GM12891 (cell line): ENCODE measurements at regions not wholly inside any gene's neighbourhood (a gene's known extent, or its start where the extent isn't known, plus 50 kb on each side); places are given as distances from the start of the nearest gene placed in this dataset.
"Not testable (repeated sequence)": the region's sequence is repeated elsewhere in the genome, so short reads cannot be mapped to it uniquely, and the experiment has no call there.

Experiments
- DNase-seq: peaks from one replicate; pipeline ENCODE4 v3.0.0; 2011; ENCODE audit warnings: low spot score; ENCODE audit not compliant: insufficient read length
- FAIRE-seq: peaks from 2 replicates; lab custom pipeline; 2011; peaks lifted over from hg19 to GRCh38; lab: Jason Lieb, UNC
- PAX5 ChIP-seq: IDR thresholded peaks from 2 replicates; pipeline ENCODE4 v1.6.1; 2011; ENCODE audit warnings: low read length, moderate library complexity, mild to moderate bottlenecking; ENCODE audit not compliant: insufficient read depth, severe bottlenecking
- POLR2A ChIP-seq: IDR thresholded peaks from 2 replicates; pipeline ENCODE4 v1.6.1; 2011; ENCODE audit warnings: low read depth, low read length, control low read depth
- POLR2AphosphoS5 ChIP-seq: IDR thresholded peaks from 2 replicates; pipeline ENCODE4 v1.6.1; 2011; ENCODE audit warnings: low read depth, low read length, control low read depth
- POU2F2 ChIP-seq: IDR thresholded peaks from 2 replicates; pipeline ENCODE4 v1.6.1; 2011; ENCODE audit warnings: low read depth, mild to moderate bottlenecking, control low read depth, low read length, moderate library complexity
- SPI1 ChIP-seq: IDR thresholded peaks from 2 replicates; pipeline ENCODE4 v1.6.1; 2011; ENCODE audit warnings: low read depth, low read length, control low read depth
- TAF1 ChIP-seq: IDR thresholded peaks from 2 replicates; pipeline ENCODE4 v1.6.1; 2011; ENCODE audit warnings: low read depth, low read length, control low read depth

DNA sequence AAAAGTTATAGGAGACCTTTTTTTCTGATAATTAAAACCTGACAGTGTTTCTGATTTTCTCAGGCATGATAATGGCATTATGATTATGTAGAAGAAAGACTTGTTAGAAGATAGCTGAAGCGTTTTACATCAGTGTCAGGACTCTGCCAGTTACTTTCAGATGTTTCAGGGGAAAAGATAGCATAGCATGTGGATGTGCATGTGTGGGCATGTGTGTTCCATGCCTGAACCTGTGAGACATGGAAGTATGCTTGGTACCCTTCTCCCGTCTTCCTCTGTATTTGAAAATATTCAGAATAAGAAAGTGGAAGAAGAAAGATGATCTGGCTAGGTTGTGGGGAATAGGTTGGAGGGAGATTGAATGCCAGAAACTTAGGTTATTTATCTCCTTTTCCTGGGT lies 113.1 kb upstream of the PCAT7 start:
- DNase-seq (no peak), FAIRE-seq (no peak)
- TF ChIP-seq POLR2AphosphoS5 (no peak), PAX5 (no peak), SPI1 (no peak), POLR2A (no peak), POU2F2 (no peak), TAF1 (no peak)

DNA sequence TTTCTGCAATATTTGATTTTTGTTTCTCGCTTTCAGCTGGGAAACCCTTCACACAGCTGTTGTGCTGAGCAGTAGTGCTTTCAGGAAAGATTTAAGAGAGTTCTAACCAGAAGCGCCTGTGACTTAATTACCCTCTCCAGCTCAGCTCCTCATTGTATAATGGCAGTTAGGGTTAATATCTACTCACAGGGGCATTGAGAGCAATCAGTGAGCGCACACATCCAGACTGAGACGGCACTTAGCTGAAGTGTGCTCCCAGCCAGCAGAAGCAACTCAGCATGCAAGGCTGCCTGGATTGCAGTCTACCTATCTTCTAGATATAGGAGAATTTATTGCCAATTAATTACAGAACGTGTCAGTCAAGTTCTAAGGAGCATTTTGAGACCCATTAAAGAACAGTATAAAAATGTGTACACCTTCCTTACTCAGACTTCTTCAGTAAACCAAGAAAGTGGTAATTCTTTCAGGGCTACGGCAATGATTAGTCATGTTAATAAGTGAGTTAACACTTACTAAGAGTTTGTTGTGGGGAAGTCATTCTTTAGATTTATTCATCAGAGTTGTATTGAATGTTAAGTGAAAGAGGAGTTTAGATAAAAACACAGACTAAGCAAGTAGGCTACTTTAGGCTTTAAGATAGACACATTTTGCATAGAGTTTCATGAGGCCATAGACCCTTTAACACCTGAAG lies 111.7 kb upstream of the PCAT7 start:
- TF ChIP-seq PAX5 (no peak), POLR2AphosphoS5 (no peak), TAF1 (no peak), POLR2A (no peak), SPI1 (no peak), POU2F2 (no peak)
- DNase-seq: no peak

DNA sequence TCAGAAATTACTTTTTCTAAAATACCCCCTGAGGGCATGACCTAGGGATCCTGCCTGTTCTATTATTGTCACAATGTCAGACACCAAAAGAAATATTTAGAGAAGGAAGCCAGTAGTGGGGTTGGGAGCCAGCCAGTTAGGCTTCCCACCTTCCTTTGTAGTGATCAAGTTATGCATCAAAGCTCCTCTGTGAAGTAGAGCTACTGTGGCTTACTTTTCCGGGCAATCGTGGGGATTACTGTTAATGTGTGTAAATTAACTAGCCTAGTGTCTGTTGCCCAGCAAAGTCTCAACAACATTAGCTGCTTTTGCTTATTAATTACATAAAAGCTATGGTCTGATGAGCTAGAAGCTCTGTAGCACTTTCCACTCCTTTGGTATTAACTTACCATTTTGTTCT lies 109.0 kb upstream of the PCAT7 start:
- FAIRE-seq: no peak
- TF ChIP-seq TAF1 (no peak), SPI1 (no peak), POU2F2 (no peak), POLR2A (no peak), POLR2AphosphoS5 (no peak), PAX5 (no peak)
- no peak for DNase-seq

More for the DNA sequence above, 111.7 kb upstream of the PCAT7 start:
- FAIRE-seq: no peak

DNA sequence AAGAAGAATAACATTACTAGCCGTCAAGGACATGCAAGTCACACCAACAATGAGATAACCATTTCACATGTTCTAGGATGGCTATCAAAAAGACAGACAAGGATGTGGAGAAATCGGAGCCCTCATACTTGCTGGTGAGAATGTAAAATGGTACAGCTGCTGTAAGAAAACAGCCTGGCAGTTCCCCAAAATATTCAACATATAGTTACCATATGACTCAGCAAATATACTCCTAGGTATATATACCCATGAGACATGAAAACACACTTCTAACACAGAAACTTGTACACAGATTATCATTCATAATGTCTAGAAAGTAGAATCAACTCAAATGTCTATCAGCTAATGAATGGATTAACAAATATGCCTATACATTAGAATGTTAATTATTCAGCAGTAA lies 105.4 kb upstream of the PCAT7 start:
- DNase-seq: no peak
- peak; percentile 60; the same call in 1 of the 2 replicates for TF ChIP-seq SPI1
- no peak for TF ChIP-seq POLR2A
- peak; percentile 57 for FAIRE-seq

DNA sequence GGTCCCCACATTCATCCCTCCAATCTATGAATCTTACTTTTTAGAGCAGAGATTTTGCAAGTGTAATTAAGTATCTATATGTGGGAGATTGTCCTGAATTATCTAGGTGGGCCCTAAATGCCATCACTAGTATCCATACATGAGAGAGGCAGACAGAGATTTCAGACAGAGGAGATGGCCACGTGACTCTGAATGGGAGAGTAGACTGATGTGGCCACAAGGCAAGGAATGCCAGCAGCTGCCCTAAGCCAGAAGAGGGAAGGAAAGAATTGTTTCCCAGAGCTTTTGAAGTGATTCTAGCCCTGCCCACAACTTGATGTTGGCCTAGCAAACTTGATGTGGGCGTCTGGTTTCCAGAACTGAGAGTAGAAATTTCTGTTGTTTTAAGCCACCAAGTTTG lies 90.1 kb upstream of the PCAT7 start:
- DNase-seq (no peak), FAIRE-seq (peak; percentile 20)
- TF ChIP-seq POU2F2 (no peak), POLR2A (no peak)

DNA sequence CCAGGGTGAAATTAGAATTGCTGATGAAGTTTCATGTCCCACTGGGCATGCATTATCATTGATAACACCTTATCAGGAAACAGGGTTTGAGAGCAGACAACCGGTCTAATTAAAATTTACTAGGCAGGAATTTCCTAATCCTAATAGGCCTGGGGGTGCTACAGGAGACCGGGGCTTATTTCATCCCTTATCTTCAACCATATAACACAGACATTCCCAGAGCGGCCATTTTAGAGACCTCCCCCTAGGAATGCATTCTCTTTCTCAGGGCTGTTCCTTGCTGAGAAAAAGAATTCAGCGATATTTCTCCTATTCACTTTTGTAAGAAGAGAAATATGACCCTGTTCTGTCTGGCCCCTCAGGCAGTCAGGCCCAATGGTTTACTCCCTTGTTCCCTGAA lies 82.8 kb upstream of the PCAT7 start:
- not testable (repeated sequence) for DNase-seq, FAIRE-seq

DNA sequence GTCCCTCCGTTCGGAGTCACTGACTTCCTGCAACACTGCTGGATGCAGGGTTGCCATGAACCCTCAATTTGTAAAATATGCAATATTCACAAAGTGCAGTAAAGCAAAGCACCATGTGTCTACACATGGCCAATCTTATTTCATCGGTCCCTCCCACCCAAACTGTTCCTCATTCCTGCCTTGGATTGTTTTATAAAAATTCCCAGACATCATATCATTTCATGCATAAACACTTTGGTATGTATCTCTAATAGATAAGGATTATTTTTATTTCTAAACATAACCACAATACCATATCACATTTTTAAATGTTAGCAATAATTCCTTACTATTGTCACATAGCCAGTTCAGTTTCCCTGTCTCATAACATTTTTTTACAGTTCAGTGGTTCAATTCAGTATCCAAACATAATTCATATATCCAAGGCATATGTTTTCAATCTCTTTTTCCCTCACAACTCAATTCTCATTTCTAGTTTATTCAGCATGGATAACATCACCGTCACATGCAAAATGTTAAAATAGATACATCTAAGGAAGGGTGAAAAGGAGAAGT lies 82.0 kb upstream of the PCAT7 start:
- FAIRE-seq (no peak), DNase-seq (no peak)
- no peak for TF ChIP-seq POLR2AphosphoS5
- no peak for TF ChIP-seq SPI1
- no peak for TF ChIP-seq POU2F2
- TF ChIP-seq TAF1: no peak
- no peak for TF ChIP-seq POLR2A
- no peak for TF ChIP-seq PAX5

DNA sequence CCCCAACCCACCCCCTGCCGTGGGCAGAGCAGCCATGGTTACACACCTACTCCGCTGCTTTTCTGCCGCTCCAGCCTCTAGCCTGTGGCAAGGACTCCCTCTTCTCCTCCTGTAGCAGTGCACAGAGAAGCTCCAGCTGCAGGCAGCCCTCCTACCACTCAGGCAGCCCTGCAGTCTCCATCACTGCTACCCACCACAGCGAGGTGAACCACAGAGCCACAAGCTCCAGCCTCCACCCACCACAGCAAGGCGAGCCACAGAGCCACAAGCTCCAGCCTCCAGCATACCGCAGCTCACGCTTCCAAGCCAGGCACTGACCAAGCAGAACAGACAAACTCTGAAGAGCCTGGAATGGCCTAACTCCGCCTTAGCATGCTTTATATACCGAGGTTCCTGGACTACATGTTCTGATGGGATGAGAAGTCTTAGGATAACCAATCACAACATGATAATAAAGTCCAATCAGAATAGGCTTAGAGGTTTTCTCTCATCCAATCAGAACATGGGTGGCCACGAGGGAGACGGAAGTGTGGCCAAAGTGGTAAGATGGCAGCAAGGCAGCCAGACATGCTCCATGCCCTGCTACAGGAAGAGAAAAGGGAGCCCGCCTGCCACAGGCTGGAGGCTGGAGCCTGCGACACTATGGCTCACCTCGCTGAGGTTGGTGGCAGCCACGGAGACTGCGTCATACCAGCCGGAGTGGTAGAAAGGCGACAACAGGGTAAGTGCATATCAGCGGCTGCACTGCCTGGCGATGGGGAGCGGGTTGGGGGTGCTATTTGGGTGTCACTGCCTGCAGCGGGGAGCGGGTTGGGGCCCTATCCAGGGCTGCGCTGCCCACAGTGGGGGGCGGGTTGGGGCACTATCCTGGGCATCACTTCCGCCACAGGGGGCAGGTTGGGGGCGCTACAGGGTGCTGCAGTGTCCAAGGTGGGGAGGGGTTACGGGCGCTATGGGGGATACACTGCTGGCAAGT lies 75.8 kb upstream of the PCAT7 start:
- FAIRE-seq (no peak), DNase-seq (no peak)
- TF ChIP-seq TAF1: no peak
- no peak for TF ChIP-seq PAX5
- no peak for TF ChIP-seq SPI1
- TF ChIP-seq POLR2A: no peak
- no peak for TF ChIP-seq POLR2AphosphoS5
- TF ChIP-seq POU2F2: no peak

DNA sequence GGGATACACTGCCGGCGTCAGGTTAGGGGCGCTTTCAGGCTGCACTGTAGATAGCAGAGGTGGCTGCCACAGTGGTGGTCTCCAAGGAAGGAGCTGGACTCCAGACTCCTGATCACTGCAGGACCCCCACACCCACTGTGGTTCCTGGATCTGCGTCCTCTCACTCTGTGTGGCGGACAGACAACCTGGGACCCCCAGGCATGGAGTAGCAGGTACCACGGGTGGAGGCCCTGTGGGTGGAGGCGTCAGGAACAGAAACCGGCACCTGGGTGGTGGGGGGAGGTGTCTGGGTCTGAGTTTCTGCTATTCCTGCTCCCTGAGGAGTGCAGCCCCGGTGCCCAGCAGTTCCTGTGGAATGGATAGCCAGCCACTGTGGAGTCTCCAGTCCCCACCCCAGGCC lies 75.1 kb upstream of the PCAT7 start:
- FAIRE-seq (no peak), DNase-seq (no peak)
- 0 out of 2 replicates have a peak, but pooled peaks have one; percentile 5 for TF ChIP-seq SPI1
- no peak for TF ChIP-seq POLR2A

DNA sequence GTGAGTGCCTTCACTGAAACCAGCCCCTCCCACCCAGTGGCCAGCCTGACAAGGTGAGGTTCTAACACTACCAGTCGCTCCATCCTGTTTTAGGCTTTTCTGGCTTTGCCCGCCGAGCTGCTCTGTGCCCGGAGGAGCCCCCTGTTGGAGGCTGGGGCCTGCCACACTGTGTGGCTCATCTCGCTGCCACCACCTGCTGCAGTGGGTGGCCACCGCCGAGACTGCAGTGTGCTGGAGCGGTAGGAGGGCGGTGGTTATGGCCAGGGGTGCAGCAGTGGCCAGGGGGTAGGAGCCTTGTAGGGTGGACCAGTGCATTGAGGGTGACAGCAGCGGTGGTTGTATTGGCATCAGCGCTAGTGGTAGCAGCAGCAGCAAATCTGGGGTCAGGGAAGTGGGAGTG lies 74.7 kb upstream of the PCAT7 start:
- FAIRE-seq (no peak), DNase-seq (no peak)
- TF ChIP-seq POU2F2: no peak
- no peak for TF ChIP-seq TAF1
- no peak for TF ChIP-seq PAX5
- TF ChIP-seq POLR2AphosphoS5: no peak
- no peak for TF ChIP-seq SPI1
- no peak for TF ChIP-seq POLR2A

DNA sequence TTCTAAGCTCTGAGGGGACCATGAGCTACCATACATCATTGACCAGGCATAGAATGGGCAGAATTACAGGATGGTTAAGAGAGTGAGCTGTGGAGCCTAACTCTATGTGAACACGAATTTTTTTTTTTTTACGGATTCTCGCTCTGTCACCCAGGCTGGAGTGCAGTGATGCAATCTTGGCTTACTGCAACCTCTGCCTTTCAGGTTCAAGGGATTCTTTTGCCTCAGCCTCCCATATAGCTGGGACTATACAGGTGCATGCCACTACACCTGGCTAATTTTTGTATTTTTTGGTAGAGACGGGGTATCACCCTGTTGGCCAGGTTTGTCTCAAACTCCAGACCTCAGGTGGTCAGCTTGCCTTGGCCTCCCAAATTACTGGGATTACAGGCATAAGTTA lies 72.8 kb upstream of the PCAT7 start:
- TF ChIP-seq POLR2AphosphoS5 (no peak), TAF1 (no peak), SPI1 (no peak), POU2F2 (no peak), PAX5 (no peak), POLR2A (no peak)
- FAIRE-seq: no peak

More for the DNA sequence above, 72.8 kb upstream of the PCAT7 start:
- DNase-seq: no peak
